Tibial artery (tissue), 4 donors: ENCODE measurements at regions not wholly inside any gene's neighbourhood (a gene's known extent, or its start where the extent isn't known, plus 50 kb on each side); places are given as distances from the start of the nearest gene placed in this dataset.

Source experiments
- DNase-seq, 2 donors: peaks; one replicate each; pipeline ENCODE4 v3.0.0-alpha.2; 2019
- H3K27ac ChIP-seq, 2 donors: fragments of 200-600 bp; sonication (generic) in 1 of 2; 1 replicate in 1 of 2; 2 replicates in 1 of 2; pipeline ENCODE4 v1.5.1; 2018 to 2019; ENCODE audit warnings: mild to moderate bottlenecking in 1 of 2
- H3K27me3 ChIP-seq, 2 donors: fragments of 200-600 bp; sonication (generic) in 1 of 2; one replicate each; pipeline versions ENCODE4 v1.5.1 to v1.6.0; 2016 to 2019
- H3K36me3 ChIP-seq, 3 donors: fragments of 200-600 bp; sonication (generic) in 2 of 3; one replicate each; pipeline ENCODE4 v1.5.1; 2016 to 2019; ENCODE audit warnings: mild to moderate bottlenecking in 2 of 3
- H3K4me1 ChIP-seq, 4 donors: fragments of 200-600 bp; sonication (generic) in 2 of 4; 1 replicate in 3 of 4; 2 replicates in 1 of 4; pipeline ENCODE4 v1.5.1; 2016 to 2019
- H3K4me3 ChIP-seq, 2 donors: fragments of 200-600 bp; sonication (generic) in 1 of 2; 1 replicate in 1 of 2; 2 replicates in 1 of 2; pipeline ENCODE4 v1.5.1; 2018 to 2019; ENCODE audit warnings: mild to moderate bottlenecking in 2 of 2
- H3K9me3 ChIP-seq, 3 donors: fragments of 200-600 bp; sonication (generic) in 1 of 3; one replicate each; pipeline ENCODE4 v1.5.1; 2016 to 2019
- CTCF ChIP-seq, 2 experiments: fragments of 200-600 bp in 1 of 2; fragments of 450-650 bp in 1 of 2; IDR thresholded peaks; one replicate each; pipeline ENCODE4 v1.5.1; 2017 to 2019; ENCODE audit warnings: antibody characterized with exemption in 2 of 2, mild to moderate bottlenecking in 1 of 2, moderate library complexity in 1 of 2
- intact Hi-C: fragments of 100-400 bp; cut with DNase I; formaldehyde crosslinking; loops from one replicate; pipeline ENCODE4 v1.15.0; 2023; ENCODE audit warnings: low total_unique reads

GRCh38 chr18:60982928-60983327 is 350.3 kb upstream of the CDH20 start:
- Histone ChIP-seq H3K4me3 (no peak overlapping the region), H3K9me3 (no peaks in the 10 kb centered on the region), H3K4me1 (peaks cover 0 to 45% (median 19%) of the 10 kb centered on the region in 4 donors), H3K27me3 (no peaks in the 10 kb centered on the region), H3K27ac (no peak overlapping the region), H3K36me3 (no peaks in the 10 kb centered on the region)
- TF ChIP-seq CTCF (IDR thresholded peaks at IDR 0.05), result no peak
- no peak for DNase-seq
- intact Hi-C loops, result no loop called here

GRCh38 chr18:60984510-60984909 is 348.7 kb upstream of the CDH20 start:
- no peak for TF ChIP-seq CTCF (IDR thresholded peaks at IDR 0.05)
- Histone ChIP-seq H3K4me1 (peaks cover 0 to 29% (median 11%) of the 10 kb centered on the region in 4 donors), H3K36me3 (no peaks in the 10 kb centered on the region), H3K9me3 (no peaks in the 10 kb centered on the region), H3K4me3 (no peak overlapping the region), H3K27ac (no peak overlapping the region), H3K27me3 (no peaks in the 10 kb centered on the region)
- no peak for DNase-seq
- intact Hi-C loops, result no loop called here

GRCh38 chr18:60987963-60988362 is 345.3 kb upstream of the CDH20 start:
- Histone ChIP-seq H3K27ac (no peak overlapping the region), H3K4me3 (no peak overlapping the region), H3K27me3 (no peaks in the 10 kb centered on the region), H3K4me1 (no peaks in the 10 kb centered on the region), H3K9me3 (no peaks in the 10 kb centered on the region), H3K36me3 (no peaks in the 10 kb centered on the region)
- intact Hi-C loops, result no loop called here
- no peak for TF ChIP-seq CTCF (IDR thresholded peaks at IDR 0.05)
- no peak for DNase-seq

GRCh38 chr18:60996326-60996725 is 336.9 kb upstream of the CDH20 start:
- Histone ChIP-seq H3K4me3 (no peak overlapping the region), H3K4me1 (no peaks in the 10 kb centered on the region), H3K27ac (no peak overlapping the region), H3K9me3 (no peaks in the 10 kb centered on the region), H3K27me3 (no peaks in the 10 kb centered on the region), H3K36me3 (no peaks in the 10 kb centered on the region)
- intact Hi-C loops, result no loop called here
- no peak for TF ChIP-seq CTCF (IDR thresholded peaks at IDR 0.05)
- no peak for DNase-seq

GRCh38 chr18:60996822-60997221 is 336.4 kb upstream of the CDH20 start:
- H3K4me1 ChIP-seq, result no peaks in the 10 kb centered on the region
- no peak for DNase-seq
- intact Hi-C loops, result no loop called here
- H3K27ac ChIP-seq, result no peak overlapping the region
- TF ChIP-seq CTCF (IDR thresholded peaks at IDR 0.05), result no peak
- H3K4me3 ChIP-seq, result no peak overlapping the region
- H3K27me3 ChIP-seq, result no peaks in the 10 kb centered on the region
- H3K9me3 ChIP-seq, result no peaks in the 10 kb centered on the region
- no peaks in the 10 kb centered on the region for H3K36me3 ChIP-seq

GRCh38 chr18:61001138-61001537 is 332.1 kb upstream of the CDH20 start:
- Histone ChIP-seq H3K36me3 (no peaks in the 10 kb centered on the region), H3K9me3 (no peaks in the 10 kb centered on the region), H3K4me1 (no peaks in the 10 kb centered on the region), H3K27me3 (no peaks in the 10 kb centered on the region), H3K27ac (no peak overlapping the region), H3K4me3 (no peak overlapping the region)
- no peak for DNase-seq
- no peak for TF ChIP-seq CTCF (IDR thresholded peaks at IDR 0.05)
- intact Hi-C loops, result no loop called here
